ENCODE measurements at regions not wholly inside any gene's neighbourhood (a gene's known extent, or its start where the extent isn't known, plus 50 kb on each side); places are given as distances from the start of the nearest gene placed in this dataset.
"Not testable (repeated sequence)": the region's sequence is repeated elsewhere in the genome, so short reads cannot be mapped to it uniquely, and the experiment has no call there.

- 41% methylated on average over 3 of the region's 3 CpGs for WGBS
- H3K9me3 ChIP-seq (ENCODE audit: control insufficient read depth, low read length); H3K27ac ChIP-seq (ENCODE audit: low read length); ATAC-seq; H3K4me3 ChIP-seq (ENCODE audit: low read length); DNase-seq; intact Hi-C loops (cut with DNase I); H3K4me1 ChIP-seq (ENCODE audit: control insufficient read depth, insufficient read depth, low read length); H3K27me3 ChIP-seq (ENCODE audit: control insufficient read depth, insufficient read depth): not testable (repeated sequence)
Observed at GRCh38 chr7:57740126-57740525, 290.1 kb downstream of the ZNF716 start.

DNA sequence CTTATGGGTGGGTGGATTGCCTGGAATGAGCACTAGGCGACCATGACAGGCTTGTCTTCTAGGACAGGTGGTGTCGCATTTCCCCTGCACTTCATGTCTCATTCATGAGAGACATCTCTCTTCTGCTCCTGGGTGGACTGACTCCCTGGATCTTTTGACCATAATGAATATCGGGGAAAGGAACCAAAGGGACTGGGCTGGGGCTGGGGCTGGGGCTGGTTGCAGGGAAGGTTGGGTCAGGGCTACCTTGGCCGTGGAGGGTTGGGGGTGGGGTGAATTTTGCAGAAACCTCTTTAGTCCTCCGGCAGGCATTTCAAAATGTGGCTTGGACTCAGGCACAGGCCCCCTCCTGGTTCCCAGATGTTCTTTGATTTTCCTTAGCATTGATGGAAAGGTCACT, 319.2 kb downstream of the ZNF716 start:
- intact Hi-C loops (cut with DNase I) = no loop called here
- no peaks in the 10 kb centered on the region for H3K4me1 ChIP-seq (ENCODE audit: control insufficient read depth, insufficient read depth, low read length)
- H3K9me3 ChIP-seq (ENCODE audit: control insufficient read depth, low read length) = no peaks in the 10 kb centered on the region
- H3K27ac ChIP-seq (ENCODE audit: low read length) = no peak overlapping the region
- 80% methylated on average over 5 of the region's 5 CpGs for WGBS
- no peak overlapping the region for H3K4me3 ChIP-seq (ENCODE audit: low read length)
- no peaks in the 10 kb centered on the region for H3K27me3 ChIP-seq (ENCODE audit: control insufficient read depth, insufficient read depth)
- ATAC-seq = no peak
- DNase-seq = no peak

DNA sequence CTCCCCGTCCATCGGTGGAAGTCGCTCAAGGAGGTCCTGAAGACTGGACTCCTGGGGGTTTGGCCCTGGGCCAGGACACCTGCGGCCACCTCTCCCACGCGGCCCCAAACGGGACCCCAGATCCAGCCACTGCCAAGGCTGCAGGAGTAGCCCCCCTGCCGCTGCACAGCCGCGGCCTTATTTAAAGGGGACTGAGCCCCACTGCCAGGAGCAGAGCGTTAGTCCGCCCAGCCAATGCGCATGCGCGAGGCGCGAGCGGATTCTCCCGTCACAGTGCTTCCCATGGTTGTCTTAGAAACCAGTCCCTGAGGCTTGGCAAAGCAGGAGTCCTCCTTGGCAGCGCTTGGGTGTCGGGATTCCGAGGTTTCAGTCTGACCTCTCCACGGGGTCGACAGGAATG, 320.0 kb downstream of the ZNF716 start:
- Histone ChIP-seq H3K27ac (ENCODE audit: low read length) (no peak overlapping the region), H3K4me3 (ENCODE audit: low read length) (no peak overlapping the region), H3K9me3 (ENCODE audit: control insufficient read depth, low read length) (no peaks in the 10 kb centered on the region), H3K4me1 (ENCODE audit: control insufficient read depth, insufficient read depth, low read length) (no peaks in the 10 kb centered on the region), H3K27me3 (ENCODE audit: control insufficient read depth, insufficient read depth) (no peaks in the 10 kb centered on the region)
- no peak for ATAC-seq
- intact Hi-C loops (cut with DNase I) = no loop called here
- 64% methylated on average over 24 of the region's 24 CpGs for WGBS
- no peak for DNase-seq

DNA sequence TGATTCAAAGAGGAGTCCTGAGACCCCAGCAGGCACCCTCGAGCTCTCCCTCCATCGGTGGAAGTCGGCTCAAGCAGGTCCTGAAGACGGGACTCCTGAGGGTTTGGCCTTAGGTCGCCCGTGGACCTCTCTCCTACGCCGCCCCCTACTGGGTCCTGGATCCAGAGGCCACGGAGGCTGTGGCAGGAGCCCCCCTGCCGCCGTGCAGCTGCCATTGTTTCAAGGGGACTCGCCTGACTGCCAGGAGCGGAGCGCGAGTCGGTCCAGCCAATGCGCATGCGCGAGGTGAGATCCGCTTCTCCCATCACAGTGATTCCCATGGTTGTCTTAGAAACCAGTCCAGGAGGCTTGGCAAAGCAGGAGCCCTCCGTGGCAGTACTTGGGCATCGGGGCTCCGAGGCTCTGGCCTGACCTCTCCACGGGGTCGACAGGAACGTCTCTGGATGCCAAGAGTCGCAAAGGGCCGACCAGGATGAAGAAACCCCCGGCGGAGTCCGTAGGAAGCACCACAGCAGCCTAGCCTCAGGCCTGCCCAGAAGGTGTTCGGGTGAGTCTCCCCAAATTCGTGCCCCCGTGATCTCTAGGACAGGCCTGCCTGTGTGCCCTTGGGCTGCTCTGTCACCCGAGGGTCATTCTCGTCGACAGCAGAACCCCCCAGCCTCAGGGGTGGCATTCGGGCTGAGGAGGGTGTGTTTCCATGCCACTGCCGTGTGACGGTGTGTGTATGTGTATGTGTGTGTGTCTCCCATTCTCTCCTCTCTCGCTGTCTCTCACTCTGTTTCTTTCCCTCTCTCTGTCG, 322.3 kb downstream of the ZNF716 start:
- Histone ChIP-seq H3K4me1 (ENCODE audit: control insufficient read depth, insufficient read depth, low read length) (no peaks in the 10 kb centered on the region), H3K27me3 (ENCODE audit: control insufficient read depth, insufficient read depth) (no peaks in the 10 kb centered on the region), H3K4me3 (ENCODE audit: low read length) (no peak overlapping the region), H3K27ac (ENCODE audit: low read length) (no peak overlapping the region), H3K9me3 (ENCODE audit: control insufficient read depth, low read length) (no peaks in the 10 kb centered on the region)
- no peak for ATAC-seq
- 86% methylated on average over 42 of the region's 42 CpGs for WGBS
- no peak for DNase-seq
- intact Hi-C loops (cut with DNase I) = no loop called here

- intact Hi-C loops (cut with DNase I) = no loop called here
- 90% methylated on average over 13 of the region's 13 CpGs for WGBS
- ATAC-seq (no peak), DNase-seq (no peak)
- Histone ChIP-seq H3K27ac (ENCODE audit: low read length) (no peak overlapping the region), H3K4me1 (ENCODE audit: control insufficient read depth, insufficient read depth, low read length) (no peaks in the 10 kb centered on the region), H3K9me3 (ENCODE audit: control insufficient read depth, low read length) (no peaks in the 10 kb centered on the region), H3K4me3 (ENCODE audit: low read length) (no peak overlapping the region), H3K27me3 (ENCODE audit: control insufficient read depth, insufficient read depth) (no peaks in the 10 kb centered on the region)
Observed at GRCh38 chr7:57774300-57774699, 324.3 kb downstream of the ZNF716 start.

- H3K27me3 ChIP-seq (ENCODE audit: control insufficient read depth, insufficient read depth) = no peaks in the 10 kb centered on the region
- ATAC-seq (no peak), DNase-seq (no peak)
- no peaks in the 10 kb centered on the region for H3K9me3 ChIP-seq (ENCODE audit: control insufficient read depth, low read length)
- 79% methylated on average over 17 of the region's 17 CpGs for WGBS
- H3K27ac ChIP-seq (ENCODE audit: low read length) = no peak overlapping the region
- no peaks in the 10 kb centered on the region for H3K4me1 ChIP-seq (ENCODE audit: control insufficient read depth, insufficient read depth, low read length)
- no peak overlapping the region for H3K4me3 ChIP-seq (ENCODE audit: low read length)
- intact Hi-C loops (cut with DNase I) = no loop called here
Observed at GRCh38 chr7:57775396-57776088, 325.6 kb downstream of the ZNF716 start.

- H3K27ac ChIP-seq (ENCODE audit: low read length); intact Hi-C loops (cut with DNase I); H3K9me3 ChIP-seq (ENCODE audit: control insufficient read depth, low read length); H3K27me3 ChIP-seq (ENCODE audit: control insufficient read depth, insufficient read depth); H3K4me1 ChIP-seq (ENCODE audit: control insufficient read depth, insufficient read depth, low read length); DNase-seq; ATAC-seq; H3K4me3 ChIP-seq (ENCODE audit: low read length): not testable (repeated sequence)
- 91% methylated on average over 36 of the region's 36 CpGs for WGBS
Observed at GRCh38 chr7:57776136-57776856, 326.3 kb downstream of the ZNF716 start.

DNA sequence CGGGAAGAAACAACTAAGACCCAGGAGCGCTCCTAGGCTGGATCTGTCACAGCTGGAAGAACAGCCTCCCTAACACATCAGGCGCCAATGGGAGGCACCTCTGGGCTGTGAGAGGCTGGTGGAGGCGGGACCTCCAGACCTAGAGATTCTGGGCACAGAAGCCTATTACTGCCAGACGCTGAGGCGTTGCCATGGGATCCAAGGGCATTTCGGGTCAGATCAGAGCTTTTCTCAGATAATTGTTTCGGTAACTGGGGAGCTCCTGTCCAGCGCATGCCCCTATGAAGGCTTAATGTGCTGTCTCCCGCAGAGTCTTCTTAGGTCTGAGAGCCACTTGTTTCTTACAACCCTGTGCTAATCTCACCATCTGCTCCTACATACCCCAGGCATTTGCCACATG, 339.2 kb downstream of the ZNF716 start:
- no peaks in the 10 kb centered on the region for H3K27me3 ChIP-seq (ENCODE audit: control insufficient read depth, insufficient read depth)
- H3K9me3 ChIP-seq (ENCODE audit: control insufficient read depth, low read length) = no peaks in the 10 kb centered on the region
- ATAC-seq (no peak), DNase-seq (no peak)
- intact Hi-C loops (cut with DNase I) = no loop called here
- WGBS = 83% methylated on average over 10 of the region's 10 CpGs
- no peak overlapping the region for H3K27ac ChIP-seq (ENCODE audit: low read length)
- H3K4me1 ChIP-seq (ENCODE audit: control insufficient read depth, insufficient read depth, low read length) = no peaks in the 10 kb centered on the region
- no peak overlapping the region for H3K4me3 ChIP-seq (ENCODE audit: low read length)

DNA sequence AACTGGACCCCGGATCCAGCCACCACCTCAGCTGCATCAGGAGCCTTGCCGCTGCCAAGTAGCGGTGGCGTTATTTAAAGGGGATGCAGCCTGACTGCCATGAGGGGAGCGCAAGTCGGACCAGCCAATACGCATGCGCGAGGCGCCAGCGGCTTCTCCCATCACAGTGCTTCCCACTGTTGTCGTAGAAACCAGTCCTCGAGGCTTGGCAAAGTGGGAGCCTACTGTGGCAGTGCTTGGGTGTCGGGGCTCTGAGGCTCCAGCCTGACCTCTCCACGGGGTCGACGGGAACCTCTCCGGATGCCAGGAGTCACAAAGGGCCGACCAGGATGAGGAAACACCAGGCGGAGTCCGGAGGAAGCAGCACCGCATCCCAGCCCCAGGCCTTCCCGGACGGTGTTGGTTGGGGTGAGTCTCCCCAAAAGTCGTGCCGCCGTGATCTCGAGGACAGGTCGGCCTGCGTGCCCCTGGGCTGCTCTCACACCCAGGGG, 369.6 kb downstream of the ZNF716 start:
- Histone ChIP-seq H3K4me3 (ENCODE audit: low read length) (no peak overlapping the region), H3K4me1 (ENCODE audit: control insufficient read depth, insufficient read depth, low read length) (no peaks in the 10 kb centered on the region), H3K9me3 (ENCODE audit: control insufficient read depth, low read length) (no peaks in the 10 kb centered on the region), H3K27ac (ENCODE audit: low read length) (no peak overlapping the region), H3K27me3 (ENCODE audit: control insufficient read depth, insufficient read depth) (no peaks in the 10 kb centered on the region)
- intact Hi-C loops (cut with DNase I) = no loop called here
- WGBS = 90% methylated on average over 30 of the region's 30 CpGs
- ATAC-seq (no peak), DNase-seq (peak in 2 of 3 donors; percentile 23 to 41)

DNA sequence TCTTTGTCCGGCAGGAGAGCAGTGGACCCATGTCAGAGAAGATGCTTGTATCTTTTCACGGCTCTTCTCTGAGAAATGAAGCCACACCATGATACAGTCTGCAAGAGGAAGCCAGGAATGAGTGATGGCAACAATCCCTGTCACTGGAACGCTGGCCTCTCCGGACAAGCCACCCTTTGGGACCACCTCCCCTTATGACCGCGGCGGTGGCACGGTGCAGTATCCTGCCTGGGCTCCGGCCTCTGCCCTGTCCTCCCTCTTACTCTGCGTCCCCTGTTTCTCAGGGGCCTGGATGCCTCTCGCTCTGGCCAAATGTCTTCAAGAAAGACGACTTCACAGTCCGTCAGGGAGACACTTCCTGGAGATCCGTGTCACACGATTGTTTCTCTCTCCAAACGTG, 370.5 kb downstream of the ZNF716 start:
- DNase-seq = no peak
- intact Hi-C loops (cut with DNase I) = no loop called here
- H3K4me1 ChIP-seq (ENCODE audit: control insufficient read depth, insufficient read depth, low read length) = no peaks in the 10 kb centered on the region
- H3K27ac ChIP-seq (ENCODE audit: low read length) = no peak overlapping the region
- no peak for ATAC-seq
- 85% methylated on average over 16 of the region's 16 CpGs for WGBS
- H3K9me3 ChIP-seq (ENCODE audit: control insufficient read depth, low read length) = no peaks in the 10 kb centered on the region
- H3K4me3 ChIP-seq (ENCODE audit: low read length) = no peak overlapping the region
- no peaks in the 10 kb centered on the region for H3K27me3 ChIP-seq (ENCODE audit: control insufficient read depth, insufficient read depth)
